Activated CD8-positive, alpha-beta memory T cell treated with anti-CD3 and anti-CD28 coated beads, Interleukin-2, amount 10 ng/mL, durations not matched to agents 7 days and 5 days (primary cell): ENCODE measurements at regions not wholly inside any gene's neighbourhood (a gene's known extent, or its start where the extent isn't known, plus 50 kb on each side); places are given as distances from the start of the nearest gene placed in this dataset.
"Not testable (repeated sequence)": the region's sequence is repeated elsewhere in the genome, so short reads cannot be mapped to it uniquely, and the experiment has no call there.

Experiments used
- ATAC-seq: fragments of 150-1000 bp; cut with Tn5 transposase; one replicate; pipeline ENCODE4 v1.10.0; 2021; ENCODE audit warnings: moderate library complexity
- CTCF ChIA-PET: fragments of 350-600 bp; sonication (Branson Sonifier 250); formaldehyde crosslinking; loops from one replicate; lab custom pipeline; 2021; ENCODE audit warnings: antibody characterized with exemption; lab: Charles Lee
- DNase-seq: peaks from one replicate; pipeline ENCODE4 v3.0.0-alpha.2; 2020
- H3K27ac Mint-ChIP-seq: one replicate; pipeline ENCODE4 v1.8.0; 2021; ENCODE audit warnings: mild to moderate bottlenecking, mixed read lengths
- H3K27me3 Mint-ChIP-seq: one replicate; pipeline ENCODE4 v1.8.0; 2021; ENCODE audit warnings: mixed read lengths
- H3K36me3 Mint-ChIP-seq: one replicate; pipeline ENCODE4 v1.8.0; 2021; ENCODE audit warnings: mild to moderate bottlenecking, mixed read lengths
- H3K4me1 Mint-ChIP-seq: one replicate; pipeline ENCODE4 v1.8.0; 2021; ENCODE audit warnings: mixed read lengths
- H3K4me3 Mint-ChIP-seq: one replicate; pipeline ENCODE4 v1.8.0; 2021; ENCODE audit warnings: mild to moderate bottlenecking, moderate library complexity, mixed read lengths
- H3K9me3 Mint-ChIP-seq: one replicate; pipeline ENCODE4 v1.8.0; 2022; ENCODE audit warnings: low read depth, mixed read lengths

- peaks cover 7% of the 10 kb centered on the region for H3K4me1 Mint-ChIP-seq
- H3K27me3 Mint-ChIP-seq: peaks cover 23% of the 10 kb centered on the region
- no peak for ATAC-seq
These were observed 144.6 kb upstream of the CDKN3 start for GRCh38 chr14:54252072-54252730.

GRCh38 chr14:54253195-54253947 is 143.4 kb upstream of the CDKN3 start:
- ATAC-seq (no peak), DNase-seq (no peak)
- no peak overlapping the region for H3K4me3 Mint-ChIP-seq
- H3K27ac Mint-ChIP-seq: no peak overlapping the region
- CTCF ChIA-PET: no interaction called here
- H3K27me3 Mint-ChIP-seq: peaks cover 20% of the 10 kb centered on the region
- no peaks in the 10 kb centered on the region for H3K9me3 Mint-ChIP-seq
- peaks cover 7% of the 10 kb centered on the region for H3K4me1 Mint-ChIP-seq
- no peaks in the 10 kb centered on the region for H3K36me3 Mint-ChIP-seq

More at GRCh38 chr14:54252072-54252730, 144.6 kb upstream of the CDKN3 start:
- H3K9me3 Mint-ChIP-seq: no peaks in the 10 kb centered on the region
- CTCF ChIA-PET: no interaction called here
- DNase-seq: no peak
- no peaks in the 10 kb centered on the region for H3K36me3 Mint-ChIP-seq
- no peak overlapping the region for H3K4me3 Mint-ChIP-seq
- H3K27ac Mint-ChIP-seq: no peak overlapping the region

- Mint-ChIP-seq H3K27me3 (peaks cover 13% of the 10 kb centered on the region), H3K9me3 (no peaks in the 10 kb centered on the region), H3K36me3 (no peaks in the 10 kb centered on the region), H3K4me1 (peaks cover 7% of the 10 kb centered on the region), H3K27ac (no peak overlapping the region), H3K4me3 (no peak overlapping the region)
- DNase-seq (no peak), ATAC-seq (no peak)
- CTCF ChIA-PET: no interaction called here
These were observed 140.7 kb upstream of the CDKN3 start for GRCh38 chr14:54256156-54256555.

GRCh38 chr14:54257424-54257823 is 139.4 kb upstream of the CDKN3 start:
- no peak for ATAC-seq
- Mint-ChIP-seq H3K9me3 (no peaks in the 10 kb centered on the region), H3K27ac (no peak overlapping the region), H3K27me3 (peaks cover 4% of the 10 kb centered on the region), H3K36me3 (no peaks in the 10 kb centered on the region), H3K4me3 (no peak overlapping the region), H3K4me1 (peaks cover 7% of the 10 kb centered on the region)
- CTCF ChIA-PET: no interaction called here
- DNase-seq: no peak

GRCh38 chr14:54258382-54258781 is 138.4 kb upstream of the CDKN3 start:
- no peaks in the 10 kb centered on the region for H3K9me3 Mint-ChIP-seq
- CTCF ChIA-PET: no interaction called here

GRCh38 chr14:54259821-54260220 is 137.0 kb upstream of the CDKN3 start:
- Mint-ChIP-seq H3K4me3 (no peak overlapping the region), H3K9me3 (no peaks in the 10 kb centered on the region)
- CTCF ChIA-PET: no interaction called here

More at GRCh38 chr14:54258382-54258781, 138.4 kb upstream of the CDKN3 start:
- ATAC-seq (no peak), DNase-seq (no peak)
- Mint-ChIP-seq H3K4me3 (no peak overlapping the region), H3K36me3 (no peaks in the 10 kb centered on the region), H3K27ac (no peak overlapping the region), H3K4me1 (peaks cover 4% of the 10 kb centered on the region), H3K27me3 (no peaks in the 10 kb centered on the region)

GRCh38 chr14:54261283-54261682 is 135.5 kb upstream of the CDKN3 start:
- Mint-ChIP-seq H3K4me3 (no peak overlapping the region), H3K4me1 (no peaks in the 10 kb centered on the region), H3K27ac (no peak overlapping the region), H3K27me3 (peaks cover 2% of the 10 kb centered on the region), H3K9me3 (no peaks in the 10 kb centered on the region), H3K36me3 (no peaks in the 10 kb centered on the region)
- CTCF ChIA-PET: interaction anchor here (0.6 kb wide), 1 partner anchor 132 kb away, joined by 3 read pairs; no protein-coding TSS in a partner anchor
- no peak for ATAC-seq
- DNase-seq: no peak

More at GRCh38 chr14:54259821-54260220, 137.0 kb upstream of the CDKN3 start:
- peaks cover 2% of the 10 kb centered on the region for H3K27me3 Mint-ChIP-seq
- DNase-seq (no peak), ATAC-seq (no peak)
- H3K4me1 Mint-ChIP-seq: no peaks in the 10 kb centered on the region
- no peaks in the 10 kb centered on the region for H3K36me3 Mint-ChIP-seq
- H3K27ac Mint-ChIP-seq: no peak overlapping the region

GRCh38 chr14:54266616-54267015 is 130.2 kb upstream of the CDKN3 start:
- H3K4me1 Mint-ChIP-seq, H3K9me3 Mint-ChIP-seq, ATAC-seq, DNase-seq, H3K36me3 Mint-ChIP-seq, CTCF ChIA-PET, H3K27ac Mint-ChIP-seq, H3K4me3 Mint-ChIP-seq, H3K27me3 Mint-ChIP-seq: not testable (repeated sequence)

GRCh38 chr14:54267172-54267571 is 129.6 kb upstream of the CDKN3 start:
- H3K36me3 Mint-ChIP-seq: peaks cover 1% of the 10 kb centered on the region
- H3K4me3 Mint-ChIP-seq: no peak overlapping the region
- ATAC-seq (no peak), DNase-seq (no peak)
- peaks cover 2% of the 10 kb centered on the region for H3K4me1 Mint-ChIP-seq
- peaks cover 6% of the 10 kb centered on the region for H3K27me3 Mint-ChIP-seq
- no peaks in the 10 kb centered on the region for H3K9me3 Mint-ChIP-seq
- CTCF ChIA-PET: no interaction called here
- H3K27ac Mint-ChIP-seq: no peak overlapping the region

- no peak for ATAC-seq
- Mint-ChIP-seq H3K27me3 (peaks cover 1% of the 10 kb centered on the region), H3K9me3 (no peaks in the 10 kb centered on the region), H3K4me3 (no peak overlapping the region), H3K27ac (no peak overlapping the region), H3K36me3 (no peaks in the 10 kb centered on the region), H3K4me1 (no peaks in the 10 kb centered on the region)
- CTCF ChIA-PET: no interaction called here
- DNase-seq: no peak
These were observed 120.6 kb upstream of the CDKN3 start for GRCh38 chr14:54275997-54276725.

GRCh38 chr14:54278087-54278486 is 118.7 kb upstream of the CDKN3 start:
- DNase-seq (no peak), ATAC-seq (no peak)
- Mint-ChIP-seq H3K27me3 (no peaks in the 10 kb centered on the region), H3K9me3 (no peaks in the 10 kb centered on the region), H3K36me3 (no peaks in the 10 kb centered on the region), H3K4me3 (no peak overlapping the region), H3K27ac (no peak overlapping the region), H3K4me1 (no peaks in the 10 kb centered on the region)
- CTCF ChIA-PET: no interaction called here

- CTCF ChIA-PET: no interaction called here
- no peaks in the 10 kb centered on the region for H3K36me3 Mint-ChIP-seq
- H3K4me3 Mint-ChIP-seq: no peak overlapping the region
- H3K27me3 Mint-ChIP-seq: no peaks in the 10 kb centered on the region
- no peaks in the 10 kb centered on the region for H3K4me1 Mint-ChIP-seq
- ATAC-seq (no peak), DNase-seq (no peak)
- no peaks in the 10 kb centered on the region for H3K9me3 Mint-ChIP-seq
- H3K27ac Mint-ChIP-seq: no peak overlapping the region
These were observed 118.0 kb upstream of the CDKN3 start for GRCh38 chr14:54278665-54279295.

- H3K9me3 Mint-ChIP-seq: no peaks in the 10 kb centered on the region
- no peaks in the 10 kb centered on the region for H3K36me3 Mint-ChIP-seq
- CTCF ChIA-PET: no interaction called here
- no peaks in the 10 kb centered on the region for H3K4me1 Mint-ChIP-seq
- ATAC-seq (no peak), DNase-seq (no peak)
- peaks cover 7% of the 10 kb centered on the region for H3K27me3 Mint-ChIP-seq
- no peak overlapping the region for H3K4me3 Mint-ChIP-seq
- no peak overlapping the region for H3K27ac Mint-ChIP-seq
These were observed 114.0 kb upstream of the CDKN3 start for GRCh38 chr14:54282849-54283248.
